Calu3 (cell line): ENCODE measurements at regions not wholly inside any gene's neighbourhood (a gene's known extent, or its start where the extent isn't known, plus 50 kb on each side); places are given as distances from the start of the nearest gene placed in this dataset.

Experiments used
- BruUV-seq: library from RNA; stranded (reverse); fragments of 400-500 nt; replicated peaks from 2 replicates; lab custom pipeline; 2021; lab: Mats Ljungman, UMichigan
- CTCF ChIA-PET: fragments of 300-600 bp; sonication (Branson Sonifier 250); formaldehyde crosslinking; loops from one replicate; lab custom pipeline; 2022; ENCODE audit warnings: antibody characterized with exemption; lab: Charles Lee
- DNase-seq: peaks from one replicate; pipeline ENCODE4 v3.0.0; 2022
- H3K27ac Mint-ChIP-seq: one replicate; pipeline ENCODE4 v1.8.0; 2022; ENCODE audit warnings: mixed read lengths; ENCODE audit not compliant: unreplicated experiment
- H3K27me3 Mint-ChIP-seq: one replicate; pipeline ENCODE4 v1.8.0; 2022; ENCODE audit warnings: mixed read lengths; ENCODE audit not compliant: unreplicated experiment
- H3K36me3 Mint-ChIP-seq: one replicate; pipeline ENCODE4 v1.8.0; 2022; ENCODE audit warnings: mild to moderate bottlenecking, moderate library complexity, mixed read lengths; ENCODE audit not compliant: insufficient read depth, unreplicated experiment
- H3K4me1 Mint-ChIP-seq: one replicate; pipeline ENCODE4 v1.8.0; 2022; ENCODE audit warnings: mild to moderate bottlenecking, low read depth, mixed read lengths; ENCODE audit not compliant: unreplicated experiment
- H3K4me3 Mint-ChIP-seq: one replicate; pipeline ENCODE4 v1.8.0; 2022; ENCODE audit warnings: mild to moderate bottlenecking, low read depth, moderate library complexity, mixed read lengths; ENCODE audit not compliant: unreplicated experiment
- H3K9me3 Mint-ChIP-seq: one replicate; pipeline ENCODE4 v1.8.0; 2022; ENCODE audit warnings: low read depth, mixed read lengths; ENCODE audit not compliant: unreplicated experiment
- intact Hi-C: fragments of 100-400 bp; cut with micrococcal nuclease; formaldehyde crosslinking; loops from one replicate; pipeline ENCODE4 v1.10.0; 2022; ENCODE audit not compliant: unreplicated experiment
- TF ChIP-seq, protein P1 (sequence below): fragments of 200-600 bp; IDR thresholded peaks from one replicate; pipeline ENCODE4 v1.8.0; 2022; ENCODE audit warnings: antibody characterized with exemption; ENCODE audit not compliant: unreplicated experiment

DNA sequence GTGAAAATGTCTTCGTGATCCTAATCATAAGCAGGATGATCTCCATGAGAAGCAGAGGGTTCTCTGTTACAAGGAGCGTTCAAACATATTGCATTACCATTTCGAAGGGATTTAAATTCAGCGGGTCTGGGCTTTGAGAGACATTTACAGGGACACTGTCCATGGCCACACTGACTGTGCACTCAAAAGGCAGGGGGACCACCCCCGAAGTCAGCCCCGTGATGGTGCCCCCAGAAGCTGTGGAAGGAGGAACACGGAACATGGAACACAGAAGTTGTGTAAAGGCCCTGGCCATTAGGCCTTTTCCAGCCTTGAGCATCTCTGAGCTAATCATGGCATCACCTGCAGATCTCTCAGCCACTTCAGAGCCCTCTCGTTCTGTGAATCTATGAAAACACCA, 268.4 kb upstream of the MYT1L start:
- Mint-ChIP-seq H3K4me1 (no peaks in the 10 kb centered on the region), H3K4me3 (no peak overlapping the region), H3K9me3 (peaks cover 10% of the 10 kb centered on the region), H3K27ac (no peak overlapping the region), H3K36me3 (no peaks in the 10 kb centered on the region), H3K27me3 (no peaks in the 10 kb centered on the region)
- CTCF ChIA-PET, result no interaction called here
- TF ChIP-seq, protein P1, sequence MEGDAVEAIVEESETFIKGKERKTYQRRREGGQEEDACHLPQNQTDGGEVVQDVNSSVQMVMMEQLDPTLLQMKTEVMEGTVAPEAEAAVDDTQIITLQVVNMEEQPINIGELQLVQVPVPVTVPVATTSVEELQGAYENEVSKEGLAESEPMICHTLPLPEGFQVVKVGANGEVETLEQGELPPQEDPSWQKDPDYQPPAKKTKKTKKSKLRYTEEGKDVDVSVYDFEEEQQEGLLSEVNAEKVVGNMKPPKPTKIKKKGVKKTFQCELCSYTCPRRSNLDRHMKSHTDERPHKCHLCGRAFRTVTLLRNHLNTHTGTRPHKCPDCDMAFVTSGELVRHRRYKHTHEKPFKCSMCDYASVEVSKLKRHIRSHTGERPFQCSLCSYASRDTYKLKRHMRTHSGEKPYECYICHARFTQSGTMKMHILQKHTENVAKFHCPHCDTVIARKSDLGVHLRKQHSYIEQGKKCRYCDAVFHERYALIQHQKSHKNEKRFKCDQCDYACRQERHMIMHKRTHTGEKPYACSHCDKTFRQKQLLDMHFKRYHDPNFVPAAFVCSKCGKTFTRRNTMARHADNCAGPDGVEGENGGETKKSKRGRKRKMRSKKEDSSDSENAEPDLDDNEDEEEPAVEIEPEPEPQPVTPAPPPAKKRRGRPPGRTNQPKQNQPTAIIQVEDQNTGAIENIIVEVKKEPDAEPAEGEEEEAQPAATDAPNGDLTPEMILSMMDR, result no peak
- no peak for DNase-seq
- intact Hi-C loops, result no loop called here
- BruUV-seq, result no TSS peak

DNA sequence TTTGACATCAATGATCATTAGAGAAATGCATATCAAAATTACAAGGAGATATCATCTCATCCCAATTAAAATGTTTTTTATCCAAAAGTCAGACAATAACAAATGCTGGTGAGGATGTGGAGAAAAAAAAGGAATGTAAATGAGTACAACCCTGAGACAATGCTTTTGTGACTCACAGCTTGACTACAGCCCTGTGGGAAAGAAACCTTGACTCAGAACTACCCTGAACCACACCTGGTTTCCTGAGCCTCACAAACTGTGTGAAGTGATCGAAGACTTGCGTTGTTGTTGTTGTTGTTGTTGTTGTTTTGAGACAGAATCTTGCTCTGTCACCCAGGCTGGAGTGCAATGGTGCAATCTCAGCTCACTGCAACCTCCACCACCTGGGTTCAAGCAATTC, 266.6 kb upstream of the MYT1L start:
- H3K9me3 Mint-ChIP-seq, result peaks cover 19% of the 10 kb centered on the region
- DNase-seq, result no peak
- no peak overlapping the region for H3K27ac Mint-ChIP-seq
- TF ChIP-seq, protein P1, result no peak
- no peak overlapping the region for H3K4me3 Mint-ChIP-seq
- intact Hi-C loops, result no loop called here
- no peaks in the 10 kb centered on the region for H3K36me3 Mint-ChIP-seq
- CTCF ChIA-PET, result no interaction called here
- no peaks in the 10 kb centered on the region for H3K4me1 Mint-ChIP-seq
- H3K27me3 Mint-ChIP-seq, result no peaks in the 10 kb centered on the region
- no TSS peak for BruUV-seq

DNA sequence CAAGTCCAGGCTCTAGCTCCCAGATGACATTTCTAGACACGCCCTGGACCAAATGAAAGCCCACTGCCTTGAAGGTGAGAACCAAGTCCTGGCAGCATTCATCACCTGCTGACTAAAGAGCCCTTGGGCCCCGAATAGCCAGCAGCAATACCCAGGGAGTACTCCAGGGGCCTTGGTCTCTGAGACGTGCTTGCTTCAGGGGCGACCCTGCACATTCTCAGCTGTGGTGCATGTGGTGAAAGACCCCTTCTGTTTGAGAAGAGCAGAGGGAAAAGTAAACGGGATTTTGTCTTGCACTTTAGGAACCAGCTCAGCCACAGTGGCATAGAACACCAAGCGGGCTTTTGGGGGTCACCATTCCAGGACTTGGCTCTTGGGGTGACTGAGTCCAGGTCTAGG, 260.5 kb upstream of the MYT1L start:
- peaks cover 11% of the 10 kb centered on the region for H3K9me3 Mint-ChIP-seq
- TF ChIP-seq, protein P1, result no peak
- H3K27ac Mint-ChIP-seq, result no peak overlapping the region
- DNase-seq, result no peak
- no TSS peak for BruUV-seq
- no peak overlapping the region for H3K4me3 Mint-ChIP-seq
- H3K27me3 Mint-ChIP-seq, result no peaks in the 10 kb centered on the region
- no peaks in the 10 kb centered on the region for H3K36me3 Mint-ChIP-seq
- intact Hi-C loops, result no loop called here
- H3K4me1 Mint-ChIP-seq, result no peaks in the 10 kb centered on the region
- CTCF ChIA-PET, result no interaction called here

DNA sequence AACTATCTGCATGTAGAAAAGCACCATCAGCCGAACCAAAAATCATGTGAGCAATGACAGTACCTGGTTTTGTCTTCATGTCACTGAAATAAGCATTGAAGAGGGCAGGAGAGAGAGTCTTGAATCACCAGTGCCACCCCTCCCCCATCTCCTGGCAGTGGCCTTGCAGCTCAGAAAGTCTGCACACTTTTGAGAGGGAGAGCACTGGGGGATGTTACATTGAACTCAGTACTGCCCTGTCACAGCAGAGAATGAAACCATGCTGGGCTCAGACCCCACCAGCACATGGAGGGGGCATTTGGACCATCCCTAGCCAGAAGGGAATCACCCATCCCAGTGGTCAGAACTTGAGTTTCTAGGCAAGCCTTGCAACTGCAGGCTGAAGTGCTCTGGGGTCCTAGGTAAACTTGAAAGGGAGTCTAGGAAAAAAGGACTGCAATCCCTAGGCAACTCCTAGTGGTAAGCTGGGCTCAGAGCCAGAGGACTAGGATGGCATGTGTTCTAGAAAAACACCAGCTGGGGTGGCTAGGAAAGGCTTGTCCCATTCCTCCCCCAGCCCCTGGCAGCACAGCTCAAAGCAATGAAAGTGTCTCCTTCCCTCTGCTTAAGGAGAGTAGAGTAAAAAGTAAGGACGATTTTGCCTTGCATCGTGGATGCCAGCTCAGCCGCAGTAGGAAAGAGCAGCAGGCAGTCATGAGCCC, 259.9 kb upstream of the MYT1L start:
- H3K36me3 Mint-ChIP-seq, result no peaks in the 10 kb centered on the region
- H3K27me3 Mint-ChIP-seq, result no peaks in the 10 kb centered on the region
- H3K4me3 Mint-ChIP-seq, result no peak overlapping the region
- H3K9me3 Mint-ChIP-seq, result peaks cover 9% of the 10 kb centered on the region
- no TSS peak for BruUV-seq
- no peak overlapping the region for H3K27ac Mint-ChIP-seq
- intact Hi-C loops, result no loop called here
- TF ChIP-seq, protein P1, result no peak
- CTCF ChIA-PET, result no interaction called here
- no peak for DNase-seq
- H3K4me1 Mint-ChIP-seq, result no peaks in the 10 kb centered on the region
